H1 (cell line): ENCODE measurements at regions not wholly inside any gene's neighbourhood (a gene's known extent, or its start where the extent isn't known, plus 50 kb on each side); places are given as distances from the start of the nearest gene placed in this dataset.

Source experiments
- CTCF ChIA-PET: fragments of 300-600 bp; sonication (Branson Sonifier 250); formaldehyde crosslinking; loops from one replicate; lab custom pipeline; 2021; ENCODE audit not compliant: partially characterized antibody; lab: Charles Lee
- POLR2A ChIA-PET: fragments of 300-600 bp; sonication (Branson Sonifier 250); formaldehyde crosslinking; loops from one replicate; lab custom pipeline; 2021; ENCODE audit warnings: inconsistent platforms; ENCODE audit not compliant: partially characterized antibody; lab: Charles Lee
- DNase-seq, 2 experiments: peaks; one replicate each; pipeline versions ENCODE4 v3.0.0 to v3.0.0-alpha.2; 2010 to 2022; ENCODE audit warnings: low spot score in 2 of 2, low read depth in 1 of 2, mixed read lengths in 1 of 2
- FAIRE-seq: peaks from 2 replicates; lab custom pipeline; 2011; peaks lifted over from hg19 to GRCh38; lab: Jason Lieb, UNC
- H2AFZ ChIP-seq: 2 replicates; pipeline ENCODE4 v1.8.1; 2012; ENCODE audit warnings: low read length, inconsistent platforms
- H2AK5ac ChIP-seq: 2 replicates; pipeline ENCODE4 v1.6.1; 2013; ENCODE audit warnings: low read depth, low read length
- H2BK120ac ChIP-seq: replicated peaks from 2 replicates; pipeline ENCODE3; 2013; ENCODE audit warnings: low read depth, low read length, inconsistent platforms
- H2BK12ac ChIP-seq: 2 replicates; pipeline ENCODE4 v1.6.1; 2013; ENCODE audit warnings: low read depth, low read length
- H2BK15ac ChIP-seq: 2 replicates; pipeline ENCODE4 v1.6.1; 2013; ENCODE audit warnings: low read length
- H2BK20ac ChIP-seq: 2 replicates; pipeline ENCODE4 v1.6.1; 2013; ENCODE audit warnings: low read length
- H2BK5ac ChIP-seq: 2 replicates; pipeline ENCODE4 v1.6.1; 2013; ENCODE audit warnings: low read depth, low read length
- H3K14ac ChIP-seq: 2 replicates; pipeline ENCODE4 v1.6.1; 2013; ENCODE audit warnings: inconsistent platforms; ENCODE audit not compliant: insufficient read length
- H3K18ac ChIP-seq: 2 replicates; pipeline ENCODE4 v1.6.1; 2013; ENCODE audit warnings: low read length; ENCODE audit errors: extremely low read depth
- H3K23ac ChIP-seq: 2 replicates; pipeline ENCODE4 v1.6.1; 2013; ENCODE audit warnings: inconsistent platforms; ENCODE audit not compliant: insufficient read length
- H3K23me2 ChIP-seq: 2 replicates; pipeline ENCODE4 v1.6.1; 2013; ENCODE audit warnings: low read depth, low read length
- H3K27ac ChIP-seq: 2 replicates; pipeline ENCODE4 v1.6.1; 2011; ENCODE audit warnings: low read depth, low read length, inconsistent platforms
- H3K27me3 ChIP-seq, 4 experiments: replicated peaks in 1 of 4; 1 replicate in 1 of 4; 2 replicates in 3 of 4; pipeline versions ENCODE4 v1.6.1 to v1.8.1; 2011 to 2013; ENCODE audit warnings: low read length in 3 of 4, mild to moderate bottlenecking in 3 of 4, inconsistent platforms in 2 of 4, mixed read lengths in 2 of 4, moderate library complexity in 1 of 4; ENCODE audit not compliant: control insufficient read depth in 3 of 4, insufficient read depth in 3 of 4; ENCODE audit errors: extremely low read depth in 1 of 4
- H3K36me3 ChIP-seq, 4 experiments: 2 replicates each; pipeline versions ENCODE4 v1.6.1 to v1.8.1; 2011 to 2013; ENCODE audit warnings: mild to moderate bottlenecking in 4 of 4, low read length in 3 of 4, moderate library complexity in 2 of 4, control low read depth in 1 of 4, inconsistent platforms in 1 of 4; ENCODE audit not compliant: insufficient read depth in 4 of 4, control insufficient read depth in 2 of 4
- H3K4ac ChIP-seq: replicated peaks from 2 replicates; pipeline ENCODE3; 2013; ENCODE audit warnings: low read length, low read depth, mixed read lengths, inconsistent platforms; ENCODE audit not compliant: insufficient read length
- H3K4me1 ChIP-seq, 4 experiments: replicated peaks in 1 of 4; 1 replicate in 1 of 4; 2 replicates in 3 of 4; pipeline versions ENCODE4 v1.6.1 to v1.8.1; 2011 to 2013; ENCODE audit warnings: low read length in 3 of 4, inconsistent platforms in 2 of 4, mixed read lengths in 1 of 4; ENCODE audit not compliant: insufficient read depth in 4 of 4, control insufficient read depth in 3 of 4
- H3K4me2 ChIP-seq, 2 experiments: 2 replicates each; pipeline versions ENCODE4 v1.6.1 to v1.8.1; 2011 to 2013; ENCODE audit warnings: low read depth in 2 of 2, low read length in 2 of 2, control low read depth in 1 of 2, inconsistent platforms in 1 of 2, mild to moderate bottlenecking in 1 of 2; ENCODE audit not compliant: insufficient read depth in 1 of 2
- H3K4me3 ChIP-seq, 4 experiments: fragments of 200-600, 300-600 bp in 1 of 4; sonication (generic), shearing (Covaris generic), sonication (Bioruptor Twin) in 1 of 4; 2 replicates each; pipeline versions ENCODE4 v1.5.1 to v1.8.1; 2011 to 2016; ENCODE audit warnings: low read length in 4 of 4, low read depth in 3 of 4, control low read depth in 2 of 4, inconsistent platforms in 2 of 4, mild to moderate bottlenecking in 2 of 4, mixed read lengths in 1 of 4, moderate library complexity in 1 of 4; ENCODE audit not compliant: insufficient read depth in 2 of 4; ENCODE audit errors: extremely low read depth in 1 of 4
- H3K56ac ChIP-seq: replicated peaks from 2 replicates; pipeline ENCODE3; 2013; ENCODE audit warnings: low read depth, mild to moderate bottlenecking, mixed read lengths, low read length, inconsistent platforms; ENCODE audit not compliant: insufficient read length
- H3K79me1 ChIP-seq: 2 replicates; pipeline ENCODE4 v1.6.1; 2013; ENCODE audit warnings: low read depth, low read length, control low read depth
- H3K79me2 ChIP-seq, 2 experiments: 2 replicates each; pipeline versions ENCODE4 v1.6.1 to v1.8.1; 2012 to 2013; ENCODE audit warnings: low read length in 2 of 2, mild to moderate bottlenecking in 2 of 2, inconsistent platforms in 1 of 2; ENCODE audit not compliant: insufficient read depth in 2 of 2, control insufficient read depth in 1 of 2
- H3K9ac ChIP-seq, 4 experiments: replicated peaks in 1 of 4; 1 replicate in 1 of 4; 2 replicates in 3 of 4; pipeline versions ENCODE4 v1.6.1 to v1.8.1; 2011 to 2013; ENCODE audit warnings: low read depth in 3 of 4, low read length in 3 of 4, control low read depth in 2 of 4, mild to moderate bottlenecking in 2 of 4, moderate library complexity in 2 of 4, inconsistent platforms in 1 of 4; ENCODE audit errors: extremely low read depth in 1 of 4
- H3K9me3 ChIP-seq, 2 experiments: 2 replicates each; pipeline versions ENCODE4 v1.6.1 to v1.8.1; 2012 to 2013; ENCODE audit warnings: mild to moderate bottlenecking in 2 of 2, moderate library complexity in 2 of 2, control low read depth in 1 of 2, inconsistent platforms in 1 of 2, low read depth in 1 of 2, low read length in 1 of 2, mixed read lengths in 1 of 2; ENCODE audit not compliant: insufficient read depth in 2 of 2
- H4K20me1 ChIP-seq, 2 experiments: replicated peaks in 1 of 2; 2 replicates each; pipeline versions ENCODE3 to v1.8.1; 2011 to 2013; ENCODE audit warnings: inconsistent platforms in 2 of 2, low read length in 2 of 2, mild to moderate bottlenecking in 1 of 2; ENCODE audit not compliant: insufficient read depth in 2 of 2, control insufficient read depth in 1 of 2
- H4K5ac ChIP-seq: 2 replicates; pipeline ENCODE4 v1.6.1; 2013; ENCODE audit warnings: low read length, low read depth, mixed read lengths, inconsistent platforms; ENCODE audit not compliant: insufficient read length
- H4K8ac ChIP-seq: 2 replicates; pipeline ENCODE4 v1.8.0; 2013; ENCODE audit warnings: mild to moderate bottlenecking, moderate library complexity, low read length, inconsistent platforms; ENCODE audit not compliant: insufficient read depth; ENCODE audit errors: extremely low read depth
- H4K91ac ChIP-seq: replicated peaks from 2 replicates; pipeline ENCODE3; 2013; ENCODE audit warnings: low read length, mixed read lengths, inconsistent platforms; ENCODE audit not compliant: insufficient read length
- ATF3 ChIP-seq: IDR thresholded peaks from 2 replicates; pipeline ENCODE4 v1.6.1; 2011; ENCODE audit warnings: low read depth, mild to moderate bottlenecking, low read length; ENCODE audit not compliant: insufficient read depth
- E2F6 ChIP-seq: IDR thresholded peaks from 2 replicates; pipeline ENCODE4 v1.6.1; 2012; ENCODE audit warnings: inconsistent platforms
- EZH2 ChIP-seq: fragments of 200-600 bp; sonication (generic); IDR thresholded peaks from 2 replicates; pipeline ENCODE4 v1.7.1; 2012; ENCODE audit warnings: low read depth, mild to moderate bottlenecking, moderate library complexity, low read length, inconsistent platforms; ENCODE audit not compliant: severe bottlenecking
- FOSL1 ChIP-seq: IDR thresholded peaks from 2 replicates; pipeline ENCODE4 v1.6.1; 2011; ENCODE audit warnings: mild to moderate bottlenecking, low read depth, low read length, moderate library complexity; ENCODE audit not compliant: insufficient read depth
- JUN ChIP-seq: IDR thresholded peaks from 2 replicates; pipeline ENCODE4 v1.6.1; 2011; ENCODE audit warnings: low read depth, mild to moderate bottlenecking, improper control_type of control experiment, low read length
- MAX ChIP-seq: IDR thresholded peaks from 2 replicates; pipeline ENCODE4 v1.6.1; 2012; ENCODE audit warnings: inconsistent platforms
- POLR2A ChIP-seq, 2 experiments: IDR thresholded peaks; 1 replicate in 1 of 2; 2 replicates in 1 of 2; pipeline ENCODE4 v1.6.1; 2011; ENCODE audit warnings: low read depth in 2 of 2, low read length in 2 of 2, mild to moderate bottlenecking in 2 of 2; ENCODE audit errors: control extremely low read depth in 1 of 2
- RFX5 ChIP-seq: IDR thresholded peaks from 2 replicates; pipeline ENCODE4 v1.6.1; 2011; ENCODE audit warnings: low read depth, low read length, improper control_type of control experiment, borderline replicate concordance
- SAP30 ChIP-seq: fragments of 300-600 bp; sonication (generic); IDR thresholded peaks from 2 replicates; pipeline ENCODE4 v1.7.1; 2012; ENCODE audit warnings: low read length, moderate library complexity, mild to moderate bottlenecking, inconsistent platforms; ENCODE audit not compliant: insufficient read depth, insufficient replicate concordance
- SIRT6 ChIP-seq: IDR thresholded peaks from one replicate; pipeline ENCODE4 v1.7.1; 2012; ENCODE audit warnings: low read length, inconsistent platforms
- SIX5 ChIP-seq: IDR thresholded peaks from 2 replicates; pipeline ENCODE4 v1.6.1; 2011; ENCODE audit warnings: mild to moderate bottlenecking, low read depth, low read length
- SP1 ChIP-seq: IDR thresholded peaks from 2 replicates; pipeline ENCODE4 v1.6.1; 2011; ENCODE audit warnings: low read depth, low read length
- SUZ12 ChIP-seq: fragments of 200-600 bp; sonication (generic); IDR thresholded peaks from 2 replicates; pipeline ENCODE4 v1.6.1; 2012; ENCODE audit warnings: mild to moderate bottlenecking, inconsistent platforms, low read length, moderate library complexity, mixed read lengths
- TAF1 ChIP-seq: IDR thresholded peaks from 2 replicates; pipeline ENCODE4 v1.6.1; 2011; ENCODE audit warnings: mild to moderate bottlenecking, low read depth, low read length
- WGBS, 2 experiments: shearing (Covaris generic) in 1 of 2; methylation state at CpG; one replicate each; pipeline versions ENCODE4 v1.1.6 to v1.1.7; 2013 to 2015; ENCODE audit warnings: low lambda C conversion rate in 2 of 2, mixed read lengths in 2 of 2, inconsistent platforms in 1 of 2, low coverage in 1 of 2, missing lambda C conversion rate in 1 of 2; ENCODE audit not compliant: insufficient replicate concordance in 2 of 2, insufficient coverage in 1 of 2, insufficient read length in 1 of 2; ENCODE audit errors: extremely low coverage in 1 of 2, missing lambda C conversion rate in 1 of 2; 5-methylcytosine and 5-hydroxymethylcytosine counted together

- H2AFZ ChIP-seq = no peak overlapping the region
- H3K4me3 ChIP-seq = no peak overlapping the region
- no peak overlapping the region for H2BK20ac ChIP-seq
- H4K91ac ChIP-seq = no peak overlapping the region
- DNase-seq (no peak), FAIRE-seq (no peak)
- H2BK120ac ChIP-seq = no peak overlapping the region
- ChIA-PET CTCF (interaction anchor here (1.0 to 1.2 kb wide), 2 partner anchors 110 to 113 kb away, joined by 3 to 4 read pairs; no protein-coding TSS in a partner anchor), POLR2A (no interaction called here)
- no peak overlapping the region for H3K14ac ChIP-seq
- no peak overlapping the region for H4K8ac ChIP-seq
- H3K79me2 ChIP-seq = no peaks in the 10 kb centered on the region
- no peaks in the 10 kb centered on the region for H3K23me2 ChIP-seq
- no peak overlapping the region for H2BK5ac ChIP-seq
- no peak overlapping the region for H2BK15ac ChIP-seq
- no peak overlapping the region for H2AK5ac ChIP-seq
- no peak overlapping the region for H4K5ac ChIP-seq
- no peaks in the 10 kb centered on the region for H3K27me3 ChIP-seq
- H3K56ac ChIP-seq = no peak overlapping the region
- no peak overlapping the region for H3K9ac ChIP-seq
- no peak overlapping the region for H3K27ac ChIP-seq
- no peak overlapping the region for H3K18ac ChIP-seq
- no peak overlapping the region for H2BK12ac ChIP-seq
- no peaks in the 10 kb centered on the region for H3K36me3 ChIP-seq
- H3K4me2 ChIP-seq = no peak overlapping the region
- peaks cover 0 to 3% (median 0%) of the 10 kb centered on the region in 4 experiments; a peak in 2 of 7 replicates for H3K4me1 ChIP-seq
- no peak overlapping the region for H3K4ac ChIP-seq
- H3K23ac ChIP-seq = no peak overlapping the region
- WGBS, 2 experiments = 100% methylated on average over 1 of the region's 1 CpG; no CpG with 5 or more reads in 1 of the 2 experiments
- no peaks in the 10 kb centered on the region for H3K79me1 ChIP-seq
- no peaks in the 10 kb centered on the region for H4K20me1 ChIP-seq
- no peaks in the 10 kb centered on the region; a peak in 1 of 4 replicates for H3K9me3 ChIP-seq
- TF ChIP-seq JUN (no peak), FOSL1 (no peak), RFX5 (no peak), ATF3 (no peak), SIX5 (no peak), SAP30 (no peak), SP1 (no peak), SIRT6 (no peak), EZH2 (no peak), E2F6 (no peak), TAF1 (no peak), MAX (no peak), SUZ12 (no peak), POLR2A (IDR thresholded peaks at IDR 0.05; ENCODE audit: control extremely low read depth in 1 of 2, low read depth in 2 of 2, low read length in 2 of 2) (no peak)
These were observed 94.8 kb upstream of the TMPRSS15 start for GRCh38 chr21:18498431-18498830.
